ENCODE measurements at regions not wholly inside any gene's neighbourhood (a gene's known extent, or its start where the extent isn't known, plus 50 kb on each side); places are given as distances from the start of the nearest gene placed in this dataset.

- H2AFZ ChIP-seq (ENCODE audit: low read length): no peak overlapping the region
- H3K4me1 ChIP-seq (ENCODE audit: insufficient read depth, low read length, poor library complexity, severe bottlenecking): no peaks in the 10 kb centered on the region
- no peaks in the 10 kb centered on the region for H4K20me1 ChIP-seq (ENCODE audit: insufficient read depth, low read length, poor library complexity, severe bottlenecking)
- no peaks in the 10 kb centered on the region for H3K27me3 ChIP-seq (ENCODE audit: insufficient read depth, low read length, poor library complexity, severe bottlenecking)
- H3K4me2 ChIP-seq (ENCODE audit: low read depth, low read length, poor library complexity, severe bottlenecking): no peak overlapping the region
- H3K4me3 ChIP-seq (ENCODE audit: low read length, poor library complexity, severe bottlenecking): no peak overlapping the region
- H3K9me3 ChIP-seq (ENCODE audit: insufficient read depth, low read depth, low read length): no peaks in the 10 kb centered on the region
- no peaks in the 10 kb centered on the region for H3F3A ChIP-seq (ENCODE audit: low read depth)
- no peaks in the 10 kb centered on the region for H3K36me3 ChIP-seq (ENCODE audit: insufficient read depth, low read length)
- TF ChIP-seq CTCF (conservative IDR thresholded peaks at IDR 0.05; ENCODE audit: low read length): no peak
- no peak for TF ChIP-seq EZH2phosphoT487 (IDR thresholded peaks at IDR 0.05; ENCODE audit: borderline replicate concordance)
- H3K79me2 ChIP-seq (ENCODE audit: insufficient read depth, low read length): no peaks in the 10 kb centered on the region
- no peak overlapping the region for H3K9ac ChIP-seq (ENCODE audit: low read depth, low read length, poor library complexity, severe bottlenecking)
- no peaks in the 10 kb centered on the region for H3K9me2 ChIP-seq (replicated peaks; ENCODE audit: low read depth, low read length)
These were observed 291.0 kb upstream of the PPP2R3A start for GRCh38 chr3:135674508-135674907.

- Histone ChIP-seq H3K4me2 (ENCODE audit: low read depth, low read length, poor library complexity, severe bottlenecking) (no peak overlapping the region), H2AFZ (ENCODE audit: low read length) (no peak overlapping the region), H3K27me3 (ENCODE audit: insufficient read depth, low read length, poor library complexity, severe bottlenecking) (no peaks in the 10 kb centered on the region), H4K20me1 (ENCODE audit: insufficient read depth, low read length, poor library complexity, severe bottlenecking) (no peaks in the 10 kb centered on the region), H3K79me2 (ENCODE audit: insufficient read depth, low read length) (no peaks in the 10 kb centered on the region), H3K36me3 (ENCODE audit: insufficient read depth, low read length) (no peaks in the 10 kb centered on the region), H3K4me1 (ENCODE audit: insufficient read depth, low read length, poor library complexity, severe bottlenecking) (no peaks in the 10 kb centered on the region), H3F3A (ENCODE audit: low read depth) (no peaks in the 10 kb centered on the region), H3K9me2 (replicated peaks; ENCODE audit: low read depth, low read length) (no peaks in the 10 kb centered on the region), H3K9ac (ENCODE audit: low read depth, low read length, poor library complexity, severe bottlenecking) (no peak overlapping the region), H3K4me3 (ENCODE audit: low read length, poor library complexity, severe bottlenecking) (no peak overlapping the region), H3K9me3 (ENCODE audit: insufficient read depth, low read depth, low read length) (no peaks in the 10 kb centered on the region)
- no peak for TF ChIP-seq CTCF (conservative IDR thresholded peaks at IDR 0.05; ENCODE audit: low read length)
These were observed 287.1 kb upstream of the PPP2R3A start for GRCh38 chr3:135678386-135678785.

- H3K4me3 ChIP-seq (ENCODE audit: low read length, poor library complexity, severe bottlenecking): no peak overlapping the region
- H3K9me3 ChIP-seq (ENCODE audit: insufficient read depth, low read depth, low read length): no peaks in the 10 kb centered on the region
- H3K9ac ChIP-seq (ENCODE audit: low read depth, low read length, poor library complexity, severe bottlenecking): no peak overlapping the region
- TF ChIP-seq CTCF (conservative IDR thresholded peaks at IDR 0.05; ENCODE audit: low read length) (no peak), EZH2phosphoT487 (IDR thresholded peaks at IDR 0.05; ENCODE audit: borderline replicate concordance) (no peak)
- no peaks in the 10 kb centered on the region for H3K27me3 ChIP-seq (ENCODE audit: insufficient read depth, low read length, poor library complexity, severe bottlenecking)
- H3K79me2 ChIP-seq (ENCODE audit: insufficient read depth, low read length): no peaks in the 10 kb centered on the region
- H4K20me1 ChIP-seq (ENCODE audit: insufficient read depth, low read length, poor library complexity, severe bottlenecking): no peaks in the 10 kb centered on the region
- no peaks in the 10 kb centered on the region for H3K4me1 ChIP-seq (ENCODE audit: insufficient read depth, low read length, poor library complexity, severe bottlenecking)
- no peaks in the 10 kb centered on the region for H3K36me3 ChIP-seq (ENCODE audit: insufficient read depth, low read length)
- H3K9me2 ChIP-seq (replicated peaks; ENCODE audit: low read depth, low read length): no peaks in the 10 kb centered on the region
- no peak overlapping the region for H3K4me2 ChIP-seq (ENCODE audit: low read depth, low read length, poor library complexity, severe bottlenecking)
- no peaks in the 10 kb centered on the region for H3F3A ChIP-seq (ENCODE audit: low read depth)
- H2AFZ ChIP-seq (ENCODE audit: low read length): no peak overlapping the region
These were observed 277.5 kb upstream of the PPP2R3A start for GRCh38 chr3:135688003-135688402.

All from Loucy (cell line).